GM19043 (cell line): ENCODE measurements at regions not wholly inside any gene's neighbourhood (a gene's known extent, or its start where the extent isn't known, plus 50 kb on each side); places are given as distances from the start of the nearest gene placed in this dataset.

Experiments used
- ATAC-seq: cut with Tn5 transposase; IDR thresholded peaks from one replicate; pipeline ENCODE4 v1.9.1; 2021; ENCODE audit warnings: low read depth; ENCODE audit not compliant: unreplicated experiment

GRCh38 chr17:33509331-33509730 lies 216.2 kb upstream of the ASIC2 start:
- ATAC-seq = no peak

- ATAC-seq = no peak
Measured at GRCh38 chr17:33511670-33512069, 218.6 kb upstream of the ASIC2 start.

GRCh38 chr17:33512113-33512512 lies 219.0 kb upstream of the ASIC2 start:
- no peak for ATAC-seq

- ATAC-seq = no peak
Measured at GRCh38 chr17:33513769-33514168, 220.7 kb upstream of the ASIC2 start.

- ATAC-seq = no peak
Measured at GRCh38 chr17:33514369-33514768, 221.3 kb upstream of the ASIC2 start.

GRCh38 chr17:33515974-33516373 lies 222.9 kb upstream of the ASIC2 start:
- ATAC-seq = no peak

- ATAC-seq = no peak
Measured at GRCh38 chr17:33516645-33517044, 223.6 kb upstream of the ASIC2 start.

GRCh38 chr17:33517746-33518145 lies 224.7 kb upstream of the ASIC2 start:
- no peak for ATAC-seq

GRCh38 chr17:33519692-33520091 lies 226.6 kb upstream of the ASIC2 start:
- ATAC-seq = no peak

- ATAC-seq = no peak
Measured at GRCh38 chr17:33520426-33521330, 227.6 kb upstream of the ASIC2 start.

- no peak for ATAC-seq
Measured at GRCh38 chr17:33521784-33522183, 228.7 kb upstream of the ASIC2 start.

GRCh38 chr17:33522623-33523022 lies 229.5 kb upstream of the ASIC2 start:
- ATAC-seq = no peak

- ATAC-seq = no peak
Measured at GRCh38 chr17:33523577-33523981, 230.5 kb upstream of the ASIC2 start.

- ATAC-seq = no peak
Measured at GRCh38 chr17:33525186-33525585, 232.1 kb upstream of the ASIC2 start.

GRCh38 chr17:33526717-33527116 lies 233.6 kb upstream of the ASIC2 start:
- ATAC-seq = no peak

GRCh38 chr17:33527290-33527689 lies 234.2 kb upstream of the ASIC2 start:
- ATAC-seq = no peak

GRCh38 chr17:33528846-33529245 lies 235.8 kb upstream of the ASIC2 start:
- ATAC-seq = no peak

GRCh38 chr17:33529816-33530215 lies 236.7 kb upstream of the ASIC2 start:
- ATAC-seq = no peak

GRCh38 chr17:33531311-33531710 lies 238.2 kb upstream of the ASIC2 start:
- ATAC-seq = no peak

GRCh38 chr17:33534087-33534486 lies 241.0 kb upstream of the ASIC2 start:
- no peak for ATAC-seq

- ATAC-seq = no peak
Measured at GRCh38 chr17:33545124-33545523, 252.0 kb upstream of the ASIC2 start.

- ATAC-seq = no peak
Measured at GRCh38 chr17:33550261-33550660, 257.2 kb upstream of the ASIC2 start.
